Loucy (cell line): ENCODE measurements at regions not wholly inside any gene's neighbourhood (a gene's known extent, or its start where the extent isn't known, plus 50 kb on each side); places are given as distances from the start of the nearest gene placed in this dataset.

Experiments
- H2AFZ ChIP-seq: fragments of 200-600 bp; sonication (generic); 2 replicates; pipeline ENCODE4 v1.6.0; 2016; ENCODE audit warnings: antibody characterized with exemption, mild to moderate bottlenecking, low read length, moderate library complexity
- H3F3A ChIP-seq: fragments of 200-600 bp; 2 replicates; pipeline ENCODE4 v1.6.0; 2016; ENCODE audit warnings: antibody characterized with exemption, low read depth, mild to moderate bottlenecking
- H3K27me3 ChIP-seq: fragments of 200-600 bp; sonication (generic); 2 replicates; pipeline ENCODE4 v1.6.1; 2014; ENCODE audit warnings: low read length, mild to moderate bottlenecking; ENCODE audit not compliant: insufficient read depth, poor library complexity, severe bottlenecking
- H3K36me3 ChIP-seq: fragments of 200-600 bp; sonication (generic); 2 replicates; pipeline ENCODE4 v1.6.1; 2016; ENCODE audit warnings: low read length; ENCODE audit not compliant: insufficient read depth
- H3K4me1 ChIP-seq: fragments of 200-600 bp; sonication (generic); 2 replicates; pipeline ENCODE4 v1.5.1; 2014; ENCODE audit warnings: low read length, mild to moderate bottlenecking; ENCODE audit not compliant: insufficient read depth, poor library complexity, severe bottlenecking
- H3K4me2 ChIP-seq: fragments of 200-600 bp; sonication (generic); 2 replicates; pipeline ENCODE4 v1.6.0; 2014; ENCODE audit warnings: antibody characterized with exemption, low read length, low read depth, mild to moderate bottlenecking; ENCODE audit not compliant: poor library complexity, severe bottlenecking
- H3K4me3 ChIP-seq: fragments of 200-600 bp; sonication (generic); 2 replicates; pipeline ENCODE4 v1.5.1; 2014; ENCODE audit warnings: low read length, mild to moderate bottlenecking, mixed read lengths; ENCODE audit not compliant: poor library complexity, severe bottlenecking
- H3K79me2 ChIP-seq: fragments of 200-600 bp; sonication (generic); 2 replicates; pipeline ENCODE4 v1.6.1; 2014; ENCODE audit warnings: low read length; ENCODE audit not compliant: insufficient read depth
- H3K9ac ChIP-seq: fragments of 200-600 bp; sonication (generic); 2 replicates; pipeline ENCODE4 v1.6.0; 2014; ENCODE audit warnings: mild to moderate bottlenecking, low read depth, low read length, moderate library complexity; ENCODE audit not compliant: poor library complexity, severe bottlenecking
- H3K9me2 ChIP-seq: fragments of 200-600 bp; sonication (generic); replicated peaks from 2 replicates; pipeline ENCODE4 v1.6.1; 2016; ENCODE audit warnings: low read depth, low read length, mixed read lengths
- H3K9me3 ChIP-seq: fragments of 200-600 bp; sonication (generic); 2 replicates; pipeline ENCODE4 v1.6.1; 2014; ENCODE audit warnings: mild to moderate bottlenecking, antibody characterized with exemption, low read length, low read depth; ENCODE audit not compliant: insufficient read depth
- H4K20me1 ChIP-seq: fragments of 200-600 bp; sonication (generic); 2 replicates; pipeline ENCODE4 v1.6.0; 2014; ENCODE audit warnings: antibody characterized with exemption, low read length, mild to moderate bottlenecking; ENCODE audit not compliant: insufficient read depth, poor library complexity, severe bottlenecking
- EZH2phosphoT487 ChIP-seq: fragments of 200-600 bp; IDR thresholded peaks from 2 replicates; pipeline ENCODE4 v1.6.1; 2018; ENCODE audit warnings: antibody characterized with exemption, mild to moderate bottlenecking, moderate library complexity, borderline replicate concordance
- TF ChIP-seq, protein P1 (sequence below): fragments of 200-600 bp; sonication (generic); conservative IDR thresholded peaks from 2 replicates; pipeline ENCODE4 v1.5.1; 2014; ENCODE audit warnings: mild to moderate bottlenecking, antibody characterized with exemption, low read length

DNA sequence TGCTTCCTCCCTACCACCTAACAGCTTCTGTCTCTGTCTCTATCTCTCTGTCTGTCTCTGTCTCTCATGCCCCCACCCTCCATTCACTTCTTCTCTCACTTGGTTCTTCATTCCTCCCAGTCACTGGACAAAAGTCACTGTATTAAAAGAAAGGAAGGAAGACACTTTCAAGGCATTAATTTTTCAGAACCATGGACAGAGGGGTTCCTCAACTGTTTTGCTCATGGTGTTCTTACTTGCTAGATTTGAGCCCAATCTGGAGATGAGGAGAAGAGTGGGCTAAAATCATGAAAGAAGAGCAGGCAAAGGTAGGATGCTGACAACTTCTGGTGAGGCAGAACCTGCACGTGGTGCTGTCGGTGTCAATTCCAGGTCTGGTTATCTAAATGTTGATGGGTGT lies 116.7 kb upstream of the LARGE1 start:
- Histone ChIP-seq H3K4me2 (no peak overlapping the region), H3K79me2 (no peaks in the 10 kb centered on the region), H3F3A (no peaks in the 10 kb centered on the region), H3K4me3 (no peak overlapping the region), H2AFZ (no peak overlapping the region), H4K20me1 (no peaks in the 10 kb centered on the region), H3K9ac (no peak overlapping the region), H3K4me1 (no peaks in the 10 kb centered on the region), H3K27me3 (no peaks in the 10 kb centered on the region), H3K36me3 (no peaks in the 10 kb centered on the region), H3K9me3 (peaks cover 8% of the 10 kb centered on the region; the same call in 1 of the 2 replicates), H3K9me2 (no peaks in the 10 kb centered on the region)
- TF ChIP-seq, protein P1, sequence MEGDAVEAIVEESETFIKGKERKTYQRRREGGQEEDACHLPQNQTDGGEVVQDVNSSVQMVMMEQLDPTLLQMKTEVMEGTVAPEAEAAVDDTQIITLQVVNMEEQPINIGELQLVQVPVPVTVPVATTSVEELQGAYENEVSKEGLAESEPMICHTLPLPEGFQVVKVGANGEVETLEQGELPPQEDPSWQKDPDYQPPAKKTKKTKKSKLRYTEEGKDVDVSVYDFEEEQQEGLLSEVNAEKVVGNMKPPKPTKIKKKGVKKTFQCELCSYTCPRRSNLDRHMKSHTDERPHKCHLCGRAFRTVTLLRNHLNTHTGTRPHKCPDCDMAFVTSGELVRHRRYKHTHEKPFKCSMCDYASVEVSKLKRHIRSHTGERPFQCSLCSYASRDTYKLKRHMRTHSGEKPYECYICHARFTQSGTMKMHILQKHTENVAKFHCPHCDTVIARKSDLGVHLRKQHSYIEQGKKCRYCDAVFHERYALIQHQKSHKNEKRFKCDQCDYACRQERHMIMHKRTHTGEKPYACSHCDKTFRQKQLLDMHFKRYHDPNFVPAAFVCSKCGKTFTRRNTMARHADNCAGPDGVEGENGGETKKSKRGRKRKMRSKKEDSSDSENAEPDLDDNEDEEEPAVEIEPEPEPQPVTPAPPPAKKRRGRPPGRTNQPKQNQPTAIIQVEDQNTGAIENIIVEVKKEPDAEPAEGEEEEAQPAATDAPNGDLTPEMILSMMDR, result no peak
- no peak for TF ChIP-seq EZH2phosphoT487

DNA sequence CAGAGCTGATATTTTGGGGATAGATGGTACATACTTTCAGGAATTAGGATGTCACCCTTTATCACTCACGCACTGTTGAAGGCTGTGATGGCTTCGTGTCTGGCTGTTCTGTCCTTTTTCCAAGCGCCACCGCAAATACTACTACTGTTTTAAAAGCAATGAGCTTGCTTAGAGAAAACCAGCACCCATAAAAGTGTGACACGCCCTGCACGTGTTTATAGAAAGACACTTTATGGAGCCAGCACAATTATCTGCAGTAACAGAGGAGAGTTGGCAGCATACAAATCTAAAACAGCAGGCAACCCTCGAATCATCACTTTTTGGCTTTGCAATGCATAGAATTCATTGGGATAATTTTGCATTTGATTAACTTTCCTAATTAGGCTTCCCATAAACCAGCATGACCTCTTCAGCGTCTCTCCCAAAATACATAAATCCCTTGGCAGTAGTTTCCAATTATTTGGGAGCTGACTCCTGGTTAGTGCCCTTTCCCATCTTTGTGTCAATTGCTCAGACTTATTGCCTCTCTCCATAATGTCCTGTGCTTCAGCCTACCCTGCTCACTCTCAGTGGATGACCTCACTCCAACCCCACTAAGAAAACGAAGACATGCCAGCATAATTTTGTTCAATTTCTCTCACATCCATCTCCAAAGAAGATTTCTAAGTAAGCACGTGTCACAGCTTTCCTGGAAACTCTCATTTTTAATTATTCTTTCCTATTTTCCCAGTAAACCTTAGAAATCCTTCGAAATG lies 118.7 kb upstream of the LARGE1 start:
- Histone ChIP-seq H3K9ac (no peak overlapping the region), H3K4me2 (no peak overlapping the region), H2AFZ (no peak overlapping the region), H3K9me2 (no peaks in the 10 kb centered on the region), H3K4me1 (no peaks in the 10 kb centered on the region), H3K9me3 (peaks cover 8% of the 10 kb centered on the region; the same call in 1 of the 2 replicates), H3F3A (no peaks in the 10 kb centered on the region), H3K79me2 (no peaks in the 10 kb centered on the region), H3K36me3 (no peaks in the 10 kb centered on the region), H4K20me1 (no peaks in the 10 kb centered on the region), H3K4me3 (no peak overlapping the region), H3K27me3 (no peaks in the 10 kb centered on the region)
- TF ChIP-seq EZH2phosphoT487, result no peak
- TF ChIP-seq, protein P1, result no peak

DNA sequence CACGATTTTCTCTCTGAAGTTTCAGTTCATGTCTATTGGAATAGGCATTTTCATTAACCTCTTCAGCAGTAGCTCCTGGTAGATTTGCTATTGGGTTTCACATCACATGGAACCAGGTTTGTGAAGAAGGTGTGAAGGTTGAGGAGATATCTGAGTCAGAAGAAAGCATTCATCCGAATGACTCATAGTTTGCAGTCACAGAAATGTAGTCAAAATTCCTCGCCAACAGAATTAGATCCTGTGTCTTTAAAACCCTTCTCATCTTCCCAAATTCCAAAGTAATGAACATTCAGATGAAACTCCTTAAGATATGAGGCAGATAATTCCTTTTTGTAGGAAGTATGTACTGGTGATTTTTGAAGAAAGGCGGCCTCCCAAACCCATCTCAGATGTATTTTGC lies 125.0 kb upstream of the LARGE1 start:
- Histone ChIP-seq H3K36me3 (no peaks in the 10 kb centered on the region), H3K4me1 (no peaks in the 10 kb centered on the region), H3K9me2 (no peaks in the 10 kb centered on the region), H3K4me3 (no peak overlapping the region), H3K9ac (no peak overlapping the region), H3F3A (no peaks in the 10 kb centered on the region), H4K20me1 (no peaks in the 10 kb centered on the region), H3K4me2 (no peak overlapping the region), H3K9me3 (0 out of 2 replicates have a peak, but pooled peaks cover 5% of the 10 kb centered on the region), H2AFZ (no peak overlapping the region), H3K79me2 (no peaks in the 10 kb centered on the region), H3K27me3 (no peaks in the 10 kb centered on the region)
- TF ChIP-seq, protein P1, result no peak
- no peak for TF ChIP-seq EZH2phosphoT487
